GM12892 (cell line): ENCODE measurements at regions not wholly inside any gene's neighbourhood (a gene's known extent, or its start where the extent isn't known, plus 50 kb on each side); places are given as distances from the start of the nearest gene placed in this dataset.

Experiments used
- POLR2AphosphoS5 ChIP-seq: IDR thresholded peaks from 2 replicates; pipeline ENCODE4 v1.6.1; 2011; ENCODE audit warnings: low read depth, low read length, control low read depth
- TAF1 ChIP-seq: IDR thresholded peaks from 2 replicates; pipeline ENCODE4 v1.6.1; 2011; ENCODE audit warnings: low read depth, mild to moderate bottlenecking, control low read depth, low read length, borderline replicate concordance

DNA sequence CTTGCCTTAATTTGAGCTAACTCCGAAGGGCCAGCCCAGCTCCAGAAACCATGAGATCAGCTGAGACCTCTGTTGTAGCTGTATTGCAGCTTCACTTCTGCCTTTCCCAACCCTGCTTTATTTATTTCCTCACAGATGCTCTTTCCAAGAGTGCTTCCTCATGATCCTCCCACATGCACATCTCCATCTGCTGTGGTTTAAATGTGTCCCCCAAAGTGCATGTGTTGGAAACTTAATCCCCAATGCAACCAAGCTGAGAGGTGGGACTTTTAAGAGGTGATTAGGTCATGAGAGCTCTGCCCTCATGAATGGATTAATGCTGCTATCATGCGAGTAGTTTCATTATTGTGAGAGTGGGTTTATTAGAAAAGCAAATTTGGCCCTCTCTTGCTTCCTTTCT, 164.4 kb upstream of the TAB2 start:
- TF ChIP-seq TAF1 (no peak), POLR2AphosphoS5 (no peak)
